Epithelial cell of proximal tubule (primary cell): ENCODE measurements at regions not wholly inside any gene's neighbourhood (a gene's known extent, or its start where the extent isn't known, plus 50 kb on each side); places are given as distances from the start of the nearest gene placed in this dataset.

Experiments
- DNase-seq: peaks from one replicate; pipeline ENCODE4 v3.0.0-alpha.2; 2011; ENCODE audit warnings: low read depth
- H3K4me3 ChIP-seq: 2 replicates; pipeline ENCODE4 v1.5.1; 2011; ENCODE audit warnings: low read depth, mild to moderate bottlenecking, low read length
- TF ChIP-seq, protein P1 (sequence below): conservative IDR thresholded peaks from 2 replicates; pipeline ENCODE4 v1.5.1; 2012; ENCODE audit warnings: low read depth, mild to moderate bottlenecking, low read length

GRCh38 chr14:66401449-66402095 is 84.6 kb upstream of the CCDC196 start:
- H3K4me3 ChIP-seq: no peak overlapping the region
- no peak for DNase-seq
- TF ChIP-seq, protein P1, sequence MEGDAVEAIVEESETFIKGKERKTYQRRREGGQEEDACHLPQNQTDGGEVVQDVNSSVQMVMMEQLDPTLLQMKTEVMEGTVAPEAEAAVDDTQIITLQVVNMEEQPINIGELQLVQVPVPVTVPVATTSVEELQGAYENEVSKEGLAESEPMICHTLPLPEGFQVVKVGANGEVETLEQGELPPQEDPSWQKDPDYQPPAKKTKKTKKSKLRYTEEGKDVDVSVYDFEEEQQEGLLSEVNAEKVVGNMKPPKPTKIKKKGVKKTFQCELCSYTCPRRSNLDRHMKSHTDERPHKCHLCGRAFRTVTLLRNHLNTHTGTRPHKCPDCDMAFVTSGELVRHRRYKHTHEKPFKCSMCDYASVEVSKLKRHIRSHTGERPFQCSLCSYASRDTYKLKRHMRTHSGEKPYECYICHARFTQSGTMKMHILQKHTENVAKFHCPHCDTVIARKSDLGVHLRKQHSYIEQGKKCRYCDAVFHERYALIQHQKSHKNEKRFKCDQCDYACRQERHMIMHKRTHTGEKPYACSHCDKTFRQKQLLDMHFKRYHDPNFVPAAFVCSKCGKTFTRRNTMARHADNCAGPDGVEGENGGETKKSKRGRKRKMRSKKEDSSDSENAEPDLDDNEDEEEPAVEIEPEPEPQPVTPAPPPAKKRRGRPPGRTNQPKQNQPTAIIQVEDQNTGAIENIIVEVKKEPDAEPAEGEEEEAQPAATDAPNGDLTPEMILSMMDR: peak; percentile 85

GRCh38 chr14:66403183-66403582 is 83.0 kb upstream of the CCDC196 start:
- H3K4me3 ChIP-seq: no peak overlapping the region
- DNase-seq: no peak
- TF ChIP-seq, protein P1: peak; percentile 71

GRCh38 chr14:66404051-66404545 is 82.1 kb upstream of the CCDC196 start:
- no peak for DNase-seq
- TF ChIP-seq, protein P1: no peak
- no peak overlapping the region for H3K4me3 ChIP-seq

- DNase-seq: no peak
- no peak overlapping the region for H3K4me3 ChIP-seq
- TF ChIP-seq, protein P1: no peak
Measured at GRCh38 chr14:66405158-66405557, 81.0 kb upstream of the CCDC196 start.

DNA sequence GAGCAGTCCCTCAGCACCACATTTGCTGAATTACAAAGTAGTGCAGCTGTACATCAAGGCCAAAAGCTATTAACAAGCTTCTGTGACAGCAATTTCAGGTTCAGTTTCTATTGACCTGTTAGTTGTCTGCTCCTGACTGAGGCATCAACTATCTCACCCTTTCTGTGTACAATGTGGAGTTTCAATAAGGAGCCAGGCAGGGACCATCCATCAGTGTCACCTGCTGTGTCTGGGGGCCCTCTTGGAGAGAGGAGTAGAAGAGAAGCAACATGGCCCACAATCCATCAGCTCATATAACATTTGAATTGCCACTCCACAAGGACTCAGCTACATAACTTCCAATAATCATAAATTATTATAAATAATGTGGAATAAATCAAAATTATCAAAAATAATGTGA is 72.3 kb upstream of the CCDC196 start:
- no peak for DNase-seq
- TF ChIP-seq, protein P1: no peak
- no peak overlapping the region for H3K4me3 ChIP-seq

- TF ChIP-seq, protein P1: no peak
- DNase-seq: no peak
- no peak overlapping the region for H3K4me3 ChIP-seq
Measured at GRCh38 chr14:66414511-66414910, 71.7 kb upstream of the CCDC196 start.
